Kidney epithelial cell (primary cell): ENCODE measurements at regions not wholly inside any gene's neighbourhood (a gene's known extent, or its start where the extent isn't known, plus 50 kb on each side); places are given as distances from the start of the nearest gene placed in this dataset.

Source experiments
- DNase-seq: peaks from one replicate; pipeline ENCODE4 v3.0.0-alpha.2; 2010; ENCODE audit warnings: low read depth
- H3K27me3 ChIP-seq: 2 replicates; pipeline ENCODE4 v1.6.0; 2011; ENCODE audit warnings: low read length; ENCODE audit not compliant: control insufficient read depth, insufficient read depth
- H3K36me3 ChIP-seq: 2 replicates; pipeline ENCODE4 v1.5.1; 2011; ENCODE audit warnings: low read length; ENCODE audit not compliant: control insufficient read depth, insufficient read depth
- H3K4me3 ChIP-seq: 2 replicates; pipeline ENCODE4 v1.5.1; 2011; ENCODE audit warnings: low read depth, mild to moderate bottlenecking, control low read depth, low read length
- CTCF ChIP-seq: IDR thresholded peaks from 2 replicates; pipeline ENCODE4 v1.5.1; 2011; ENCODE audit warnings: mild to moderate bottlenecking, moderate library complexity, low read length, control low read depth, inconsistent platforms; ENCODE audit not compliant: insufficient read depth, poor library complexity, severe bottlenecking

- TF ChIP-seq CTCF = peak; percentile 65
Observed at GRCh38 chr5:108521841-108522506, 140.1 kb upstream of the FBXL17 start.

GRCh38 chr5:108521011-108521700 lies 139.3 kb upstream of the FBXL17 start:
- Histone ChIP-seq H3K36me3 (no peaks in the 10 kb centered on the region), H3K4me3 (no peak overlapping the region), H3K27me3 (no peaks in the 10 kb centered on the region)
- no peak for DNase-seq
- no peak for TF ChIP-seq CTCF

More at GRCh38 chr5:108521841-108522506, 140.1 kb upstream of the FBXL17 start:
- peak; percentile 1 for DNase-seq
- H3K36me3 ChIP-seq = no peaks in the 10 kb centered on the region
- H3K4me3 ChIP-seq = no peak overlapping the region
- no peaks in the 10 kb centered on the region for H3K27me3 ChIP-seq

- Histone ChIP-seq H3K4me3 (no peak overlapping the region), H3K27me3 (no peaks in the 10 kb centered on the region), H3K36me3 (no peaks in the 10 kb centered on the region)
- no peak for DNase-seq
- no peak for TF ChIP-seq CTCF
Observed at GRCh38 chr5:108516785-108517184, 134.9 kb upstream of the FBXL17 start.

- Histone ChIP-seq H3K36me3 (no peaks in the 10 kb centered on the region), H3K27me3 (no peaks in the 10 kb centered on the region), H3K4me3 (no peak overlapping the region)
- DNase-seq = no peak
- no peak for TF ChIP-seq CTCF
Observed at GRCh38 chr5:108515517-108516105, 133.7 kb upstream of the FBXL17 start.

- no peak overlapping the region for H3K4me3 ChIP-seq
- TF ChIP-seq CTCF = no peak
- no peaks in the 10 kb centered on the region for H3K36me3 ChIP-seq
- no peaks in the 10 kb centered on the region for H3K27me3 ChIP-seq
- DNase-seq = no peak
Observed at GRCh38 chr5:108508979-108509378, 127.1 kb upstream of the FBXL17 start.
